HG03342 (cell line): ENCODE measurements at regions not wholly inside any gene's neighbourhood (a gene's known extent, or its start where the extent isn't known, plus 50 kb on each side); places are given as distances from the start of the nearest gene placed in this dataset.

Experiments
- ATAC-seq: cut with Tn5 transposase; IDR thresholded peaks from one replicate; pipeline ENCODE4 v1.9.1; 2021; ENCODE audit warnings: mild to moderate bottlenecking, moderate library complexity; ENCODE audit not compliant: unreplicated experiment

GRCh38 chr6:51382847-51383246 lies 564.2 kb downstream of the TFAP2B start:
- no peak for ATAC-seq

GRCh38 chr6:51384736-51385135 lies 566.1 kb downstream of the TFAP2B start:
- ATAC-seq, result no peak

- no peak for ATAC-seq
Observed at GRCh38 chr6:51386347-51386836, 567.7 kb downstream of the TFAP2B start.

GRCh38 chr6:51387907-51388306 lies 569.2 kb downstream of the TFAP2B start:
- ATAC-seq, result no peak

GRCh38 chr6:51394061-51394460 lies 575.4 kb downstream of the TFAP2B start:
- no peak for ATAC-seq

GRCh38 chr6:51396583-51396982 lies 577.9 kb downstream of the TFAP2B start:
- no peak for ATAC-seq

- ATAC-seq, result no peak
Observed at GRCh38 chr6:51398064-51398705, 579.5 kb downstream of the TFAP2B start.

- no peak for ATAC-seq
Observed at GRCh38 chr6:51398793-51399192, 580.1 kb downstream of the TFAP2B start.

GRCh38 chr6:51410453-51410852 lies 591.8 kb downstream of the TFAP2B start:
- no peak for ATAC-seq

GRCh38 chr6:51411496-51412125 lies 592.9 kb downstream of the TFAP2B start:
- ATAC-seq, result no peak

GRCh38 chr6:51414361-51414760 lies 595.7 kb downstream of the TFAP2B start:
- no peak for ATAC-seq

GRCh38 chr6:51415501-51415900 lies 596.8 kb downstream of the TFAP2B start:
- ATAC-seq, result no peak

GRCh38 chr6:51429017-51429712 lies 610.5 kb downstream of the TFAP2B start:
- no peak for ATAC-seq

- ATAC-seq, result no peak
Observed at GRCh38 chr6:51430589-51430988, 611.9 kb downstream of the TFAP2B start.

- ATAC-seq, result no peak
Observed at GRCh38 chr6:51432481-51432880, 613.8 kb downstream of the TFAP2B start.

GRCh38 chr6:51450248-51450957 lies 631.7 kb downstream of the TFAP2B start:
- ATAC-seq, result no peak

- no peak for ATAC-seq
Observed at GRCh38 chr6:51450958-51451357, 632.3 kb downstream of the TFAP2B start.

GRCh38 chr6:51456282-51456681 lies 631.1 kb downstream of the PKHD1 start:
- ATAC-seq, result no peak

GRCh38 chr6:51459958-51460357 lies 627.5 kb downstream of the PKHD1 start:
- peak; percentile 94 for ATAC-seq

GRCh38 chr6:51462896-51463295 lies 624.5 kb downstream of the PKHD1 start:
- ATAC-seq, result no peak

- ATAC-seq, result no peak
Observed at GRCh38 chr6:51463321-51463720, 624.1 kb downstream of the PKHD1 start.
